Esophagus squamous epithelium (tissue), 5 donors: ENCODE measurements at regions not wholly inside any gene's neighbourhood (a gene's known extent, or its start where the extent isn't known, plus 50 kb on each side); places are given as distances from the start of the nearest gene placed in this dataset.

Experiments used
- DNase-seq: peaks from one replicate; lab custom pipeline; 2025; lab: John Stamatoyannopoulos, UW
- H3K27ac ChIP-seq, 4 donors: fragments of 200-600 bp; sonication (generic); one replicate each; pipeline ENCODE4 v1.5.1; 2016 to 2019; ENCODE audit warnings: mild to moderate bottlenecking in 1 of 4
- H3K27me3 ChIP-seq, 4 donors: fragments of 200-600 bp; sonication (generic); 1 replicate in 3 of 4; 2 replicates in 1 of 4; pipeline versions ENCODE4 v1.5.1 to v1.6.0; 2017 to 2021; ENCODE audit warnings: antibody characterized with exemption in 1 of 4
- H3K36me3 ChIP-seq, 3 donors: fragments of 200-600 bp; sonication (generic); one replicate each; pipeline ENCODE4 v1.5.1; 2016 to 2019
- H3K4me1 ChIP-seq, 3 donors: fragments of 200-600 bp; sonication (generic); one replicate each; pipeline ENCODE4 v1.5.1; 2017 to 2019
- H3K4me3 ChIP-seq, 4 donors: fragments of 200-600 bp; sonication (generic); 1 replicate in 3 of 4; 2 replicates in 1 of 4; pipeline ENCODE4 v1.5.1; 2016 to 2019; ENCODE audit warnings: mild to moderate bottlenecking in 2 of 4, moderate library complexity in 1 of 4
- H3K9me3 ChIP-seq, 3 donors: fragments of 200-600 bp; sonication (generic); one replicate each; pipeline ENCODE4 v1.5.1; 2016 to 2019
- CTCF ChIP-seq, 6 experiments: fragments of 450-650 bp in 4 of 6; fragments of 200-600 bp in 2 of 6; sonication (generic) in 2 of 6; IDR thresholded peaks; one replicate each; pipeline ENCODE4 v1.5.1; 2016 to 2019; ENCODE audit warnings: antibody characterized with exemption in 6 of 6, mild to moderate bottlenecking in 4 of 6, moderate library complexity in 4 of 6
- POLR2A ChIP-seq, 4 donors: fragments of 450-650 bp; IDR thresholded peaks; one replicate each; pipeline ENCODE4 v1.6.1; 2017; ENCODE audit warnings: antibody characterized with exemption in 4 of 4, mild to moderate bottlenecking in 4 of 4, moderate library complexity in 3 of 4
- WGBS, 2 donors: methylation state at CpG; one replicate each; pipeline ENCODE4 v1.1.5; 2018; 5-methylcytosine and 5-hydroxymethylcytosine counted together
- intact Hi-C: fragments of 100-400 bp; cut with DNase I; formaldehyde crosslinking; loops from one replicate; pipeline ENCODE4 v1.15.0; 2022
- donor health status: DM: yes; HTN: yes; CAD: no.

GRCh38 chr16:73739049-73739769 lies 557.4 kb upstream of the PSMD7 start:
- Histone ChIP-seq H3K36me3 (no peaks in the 10 kb centered on the region), H3K9me3 (no peaks in the 10 kb centered on the region), H3K27ac (no peak overlapping the region), H3K4me1 (peaks cover 0 to 11% (median 3%) of the 10 kb centered on the region in 3 donors), H3K4me3 (no peak overlapping the region), H3K27me3 (no peaks in the 10 kb centered on the region)
- TF ChIP-seq POLR2A (IDR thresholded peaks at IDR 0.05) (no peak), CTCF (IDR thresholded peaks at IDR 0.05) (no peak)
- DNase-seq: no peak
- intact Hi-C loops: no loop called here
- WGBS, 2 donors: 84 to 100% methylated on average over 4 of the region's 4 CpGs

- intact Hi-C loops: no loop called here
- 72 to 76% methylated on average over 4 of the region's 4 CpGs for WGBS, 2 donors
- DNase-seq: no peak
- no peaks in the 10 kb centered on the region for H3K36me3 ChIP-seq
- no peaks in the 10 kb centered on the region for H3K9me3 ChIP-seq
- H3K4me1 ChIP-seq: peaks cover 0 to 11% (median 3%) of the 10 kb centered on the region in 3 donors
- H3K27me3 ChIP-seq: no peaks in the 10 kb centered on the region
- no peak overlapping the region for H3K27ac ChIP-seq
- H3K4me3 ChIP-seq: no peak overlapping the region
- TF ChIP-seq CTCF (IDR thresholded peaks at IDR 0.05) (no peak), POLR2A (IDR thresholded peaks at IDR 0.05) (no peak)
Measured at GRCh38 chr16:73738266-73738665, 558.3 kb upstream of the PSMD7 start.

- 57 to 60% methylated on average over 3 of the region's 3 CpGs for WGBS, 2 donors
- no peak overlapping the region for H3K27ac ChIP-seq
- no peak overlapping the region for H3K4me3 ChIP-seq
- intact Hi-C loops: no loop called here
- H3K9me3 ChIP-seq: no peaks in the 10 kb centered on the region
- peaks cover 0 to 11% (median 3%) of the 10 kb centered on the region in 3 donors for H3K4me1 ChIP-seq
- no peaks in the 10 kb centered on the region for H3K27me3 ChIP-seq
- no peak for TF ChIP-seq POLR2A (IDR thresholded peaks at IDR 0.05)
- no peak for TF ChIP-seq CTCF (IDR thresholded peaks at IDR 0.05)
- no peaks in the 10 kb centered on the region for H3K36me3 ChIP-seq
- no peak for DNase-seq
Measured at GRCh38 chr16:73737637-73738036, 559.0 kb upstream of the PSMD7 start.

- Histone ChIP-seq H3K9me3 (no peaks in the 10 kb centered on the region), H3K4me3 (no peak overlapping the region), H3K27ac (no peak overlapping the region), H3K36me3 (no peaks in the 10 kb centered on the region), H3K27me3 (no peaks in the 10 kb centered on the region), H3K4me1 (peaks cover 0 to 11% (median 3%) of the 10 kb centered on the region in 3 donors)
- WGBS, 2 donors: 62 to 89% methylated on average over 1 of the region's 1 CpG
- no peak for DNase-seq
- intact Hi-C loops: no loop called here
- no peak for TF ChIP-seq POLR2A (IDR thresholded peaks at IDR 0.05)
- TF ChIP-seq CTCF (IDR thresholded peaks at IDR 0.05): no peak
Measured at GRCh38 chr16:73735954-73736353, 560.7 kb upstream of the PSMD7 start.

- intact Hi-C loops: no loop called here
- no peaks in the 10 kb centered on the region for H3K36me3 ChIP-seq
- WGBS, 2 donors: 39 to 40% methylated on average over 3 of the region's 3 CpGs
- no peak overlapping the region for H3K27ac ChIP-seq
- DNase-seq: no peak
- no peaks in the 10 kb centered on the region for H3K27me3 ChIP-seq
- TF ChIP-seq POLR2A (IDR thresholded peaks at IDR 0.05): no peak
- no peak for TF ChIP-seq CTCF (IDR thresholded peaks at IDR 0.05)
- H3K9me3 ChIP-seq: no peaks in the 10 kb centered on the region
- H3K4me3 ChIP-seq: no peak overlapping the region
- H3K4me1 ChIP-seq: peaks cover 0 to 11% (median 3%) of the 10 kb centered on the region in 3 donors
Measured at GRCh38 chr16:73735018-73735417, 561.6 kb upstream of the PSMD7 start.
